Activated naive CD4-positive, alpha-beta T cell treated with anti-CD3 and anti-CD28 coated beads for 36 hours (primary cell): ENCODE measurements at regions not wholly inside any gene's neighbourhood (a gene's known extent, or its start where the extent isn't known, plus 50 kb on each side); places are given as distances from the start of the nearest gene placed in this dataset.

Experiments used
- CTCF ChIA-PET: fragments of 350-600 bp; sonication (Branson Sonifier 250); formaldehyde crosslinking; loops from one replicate; lab custom pipeline; 2021; ENCODE audit warnings: antibody characterized with exemption; lab: Charles Lee
- DNase-seq: peaks from one replicate; pipeline ENCODE4 v3.0.0-alpha.2; 2020
- H3K27ac Mint-ChIP-seq: one replicate; pipeline ENCODE4 v1.8.0; 2021; ENCODE audit warnings: mild to moderate bottlenecking, mixed read lengths
- H3K27me3 Mint-ChIP-seq: one replicate; pipeline ENCODE4 v1.8.0; 2021; ENCODE audit warnings: low read depth, mixed read lengths
- H3K36me3 Mint-ChIP-seq: one replicate; pipeline ENCODE4 v1.8.0; 2021; ENCODE audit warnings: low read depth, mixed read lengths
- H3K4me1 Mint-ChIP-seq: one replicate; pipeline ENCODE4 v1.8.0; 2021; ENCODE audit warnings: low read depth, mixed read lengths
- H3K4me3 Mint-ChIP-seq: one replicate; pipeline ENCODE4 v1.8.0; 2021; ENCODE audit warnings: mild to moderate bottlenecking, moderate library complexity, mixed read lengths
- H3K9me3 Mint-ChIP-seq: one replicate; pipeline ENCODE4 v1.8.0; 2021; ENCODE audit warnings: mixed read lengths
- intact Hi-C: fragments of 100-400 bp; cut with micrococcal nuclease; formaldehyde crosslinking; loops from one replicate; pipeline ENCODE4 v1.15.1; 2023

GRCh38 chr7:9186730-9187129 lies 753.3 kb downstream of the NXPH1 start:
- Mint-ChIP-seq H3K4me3 (no peak overlapping the region), H3K27ac (no peak overlapping the region), H3K9me3 (no peaks in the 10 kb centered on the region), H3K36me3 (no peaks in the 10 kb centered on the region), H3K4me1 (no peaks in the 10 kb centered on the region), H3K27me3 (no peaks in the 10 kb centered on the region)
- intact Hi-C loops: no loop called here
- no peak for DNase-seq
- CTCF ChIA-PET: no interaction called here

- CTCF ChIA-PET: no interaction called here
- H3K36me3 Mint-ChIP-seq: no peaks in the 10 kb centered on the region
- H3K27me3 Mint-ChIP-seq: no peaks in the 10 kb centered on the region
- no peak overlapping the region for H3K4me3 Mint-ChIP-seq
- no peak for DNase-seq
- H3K9me3 Mint-ChIP-seq: no peaks in the 10 kb centered on the region
- H3K4me1 Mint-ChIP-seq: no peaks in the 10 kb centered on the region
- no peak overlapping the region for H3K27ac Mint-ChIP-seq
- intact Hi-C loops: no loop called here
Observed at GRCh38 chr7:9189703-9190102, 756.3 kb downstream of the NXPH1 start.

GRCh38 chr7:9192969-9193368 lies 759.6 kb downstream of the NXPH1 start:
- intact Hi-C loops: no loop called here
- Mint-ChIP-seq H3K9me3 (no peaks in the 10 kb centered on the region), H3K27ac (no peak overlapping the region), H3K4me3 (no peak overlapping the region), H3K4me1 (no peaks in the 10 kb centered on the region), H3K27me3 (no peaks in the 10 kb centered on the region), H3K36me3 (no peaks in the 10 kb centered on the region)
- no peak for DNase-seq
- CTCF ChIA-PET: no interaction called here

GRCh38 chr7:9200626-9201025 lies 767.2 kb downstream of the NXPH1 start:
- Mint-ChIP-seq H3K27ac (no peak overlapping the region), H3K4me1 (no peaks in the 10 kb centered on the region), H3K4me3 (no peak overlapping the region), H3K9me3 (peaks cover 6% of the 10 kb centered on the region), H3K36me3 (no peaks in the 10 kb centered on the region), H3K27me3 (no peaks in the 10 kb centered on the region)
- intact Hi-C loops: no loop called here
- no peak for DNase-seq
- CTCF ChIA-PET: interaction anchor here (0.6 kb wide), 1 partner anchor 1363 kb away, joined by 3 read pairs; no protein-coding TSS in a partner anchor

GRCh38 chr7:9201928-9202327 lies 768.5 kb downstream of the NXPH1 start:
- Mint-ChIP-seq H3K27ac (no peak overlapping the region), H3K4me1 (no peaks in the 10 kb centered on the region), H3K27me3 (no peaks in the 10 kb centered on the region), H3K36me3 (no peaks in the 10 kb centered on the region), H3K9me3 (peaks cover 6% of the 10 kb centered on the region), H3K4me3 (no peak overlapping the region)
- intact Hi-C loops: no loop called here
- CTCF ChIA-PET: no interaction called here
- DNase-seq: no peak

- no peaks in the 10 kb centered on the region for H3K36me3 Mint-ChIP-seq
- no peaks in the 10 kb centered on the region for H3K27me3 Mint-ChIP-seq
- intact Hi-C loops: no loop called here
- peaks cover 6% of the 10 kb centered on the region for H3K9me3 Mint-ChIP-seq
- DNase-seq: no peak
- no peak overlapping the region for H3K27ac Mint-ChIP-seq
- CTCF ChIA-PET: no interaction called here
- H3K4me1 Mint-ChIP-seq: no peaks in the 10 kb centered on the region
- H3K4me3 Mint-ChIP-seq: no peak overlapping the region
Observed at GRCh38 chr7:9204571-9204970, 771.2 kb downstream of the NXPH1 start.

- peaks cover 2% of the 10 kb centered on the region for H3K9me3 Mint-ChIP-seq
- no peaks in the 10 kb centered on the region for H3K27me3 Mint-ChIP-seq
- H3K4me1 Mint-ChIP-seq: no peaks in the 10 kb centered on the region
- intact Hi-C loops: no loop called here
- CTCF ChIA-PET: no interaction called here
- no peak overlapping the region for H3K4me3 Mint-ChIP-seq
- no peaks in the 10 kb centered on the region for H3K36me3 Mint-ChIP-seq
- no peak for DNase-seq
- H3K27ac Mint-ChIP-seq: no peak overlapping the region
Observed at GRCh38 chr7:9210114-9210513, 776.7 kb downstream of the NXPH1 start.

GRCh38 chr7:9217204-9217603 lies 783.8 kb downstream of the NXPH1 start:
- Mint-ChIP-seq H3K27ac (no peak overlapping the region), H3K9me3 (peaks cover 2% of the 10 kb centered on the region), H3K36me3 (no peaks in the 10 kb centered on the region), H3K27me3 (no peaks in the 10 kb centered on the region), H3K4me1 (no peaks in the 10 kb centered on the region), H3K4me3 (no peak overlapping the region)
- CTCF ChIA-PET: no interaction called here
- intact Hi-C loops: no loop called here
- DNase-seq: no peak

GRCh38 chr7:9226500-9226899 lies 793.1 kb downstream of the NXPH1 start:
- Mint-ChIP-seq H3K27ac (no peak overlapping the region), H3K36me3 (no peaks in the 10 kb centered on the region), H3K27me3 (no peaks in the 10 kb centered on the region), H3K4me1 (no peaks in the 10 kb centered on the region), H3K4me3 (no peak overlapping the region), H3K9me3 (peaks cover 2% of the 10 kb centered on the region)
- CTCF ChIA-PET: interaction anchor here (0.6 kb wide), 1 partner anchor 326 kb away, joined by 3 read pairs; no protein-coding TSS in a partner anchor
- intact Hi-C loops: no loop called here
- DNase-seq: no peak

- Mint-ChIP-seq H3K36me3 (no peaks in the 10 kb centered on the region), H3K9me3 (peaks cover 2% of the 10 kb centered on the region), H3K4me1 (no peaks in the 10 kb centered on the region), H3K27me3 (no peaks in the 10 kb centered on the region), H3K4me3 (no peak overlapping the region), H3K27ac (no peak overlapping the region)
- CTCF ChIA-PET: interaction anchor here (0.9 kb wide), 1 partner anchor 23 kb away, joined by 3 read pairs; no protein-coding TSS in a partner anchor
- intact Hi-C loops: no loop called here
- no peak for DNase-seq
Observed at GRCh38 chr7:9231630-9232121, 798.3 kb downstream of the NXPH1 start.

GRCh38 chr7:9240001-9240400 lies 806.6 kb downstream of the NXPH1 start:
- intact Hi-C loops: no loop called here
- no peaks in the 10 kb centered on the region for H3K4me1 Mint-ChIP-seq
- H3K27ac Mint-ChIP-seq: no peak overlapping the region
- CTCF ChIA-PET: no interaction called here
- H3K4me3 Mint-ChIP-seq: no peak overlapping the region
- DNase-seq: no peak
- no peaks in the 10 kb centered on the region for H3K27me3 Mint-ChIP-seq
- H3K9me3 Mint-ChIP-seq: peaks cover 7% of the 10 kb centered on the region
- no peaks in the 10 kb centered on the region for H3K36me3 Mint-ChIP-seq

GRCh38 chr7:9241826-9242225 lies 808.4 kb downstream of the NXPH1 start:
- Mint-ChIP-seq H3K27ac (no peak overlapping the region), H3K9me3 (peaks cover 9% of the 10 kb centered on the region), H3K36me3 (no peaks in the 10 kb centered on the region), H3K4me3 (no peak overlapping the region), H3K4me1 (no peaks in the 10 kb centered on the region), H3K27me3 (no peaks in the 10 kb centered on the region)
- DNase-seq: no peak
- intact Hi-C loops: no loop called here
- CTCF ChIA-PET: no interaction called here

- intact Hi-C loops: no loop called here
- no peak for DNase-seq
- H3K27ac Mint-ChIP-seq: no peak overlapping the region
- H3K4me1 Mint-ChIP-seq: no peaks in the 10 kb centered on the region
- H3K4me3 Mint-ChIP-seq: no peak overlapping the region
- CTCF ChIA-PET: no interaction called here
- H3K9me3 Mint-ChIP-seq: peaks cover 9% of the 10 kb centered on the region
- H3K36me3 Mint-ChIP-seq: no peaks in the 10 kb centered on the region
- H3K27me3 Mint-ChIP-seq: no peaks in the 10 kb centered on the region
Observed at GRCh38 chr7:9242636-9243035, 809.2 kb downstream of the NXPH1 start.
